ENCODE measurements at regions not wholly inside any gene's neighbourhood (a gene's known extent, or its start where the extent isn't known, plus 50 kb on each side); places are given as distances from the start of the nearest gene placed in this dataset.
"Not testable (repeated sequence)": the region's sequence is repeated elsewhere in the genome, so short reads cannot be mapped to it uniquely, and the experiment has no call there.

DNA sequence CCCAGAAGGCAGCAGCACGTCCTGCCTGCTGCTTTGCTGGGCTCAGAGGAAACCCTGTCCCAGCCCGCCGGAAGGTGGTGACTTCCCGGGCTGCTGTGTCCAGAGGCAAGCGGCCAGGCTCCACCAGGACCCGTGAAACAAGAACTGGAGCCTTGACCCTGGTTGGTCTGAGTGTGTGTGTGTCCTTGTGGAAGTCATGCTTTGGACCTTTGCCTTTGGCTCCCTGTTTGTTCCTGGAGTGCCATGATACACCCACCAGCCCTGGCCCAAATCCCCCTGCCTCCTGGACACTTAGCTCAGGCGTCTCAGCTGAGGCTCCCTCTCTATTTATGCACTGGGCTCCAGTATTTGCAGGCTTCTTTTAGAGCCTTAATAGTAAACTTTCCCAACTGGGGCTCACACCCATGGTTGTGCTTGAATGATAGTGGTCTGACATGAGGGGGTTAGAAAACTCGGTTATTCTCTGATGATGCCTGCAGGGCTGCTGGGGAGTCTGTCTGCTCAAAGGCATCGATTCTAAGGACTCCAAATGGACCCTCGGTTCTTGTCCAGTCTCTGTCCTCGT lies 72.2 kb downstream of the C9orf50 start:
- no peak overlapping the region for H3K27ac ChIP-seq (ENCODE audit: low read length)
- H3K9ac ChIP-seq (ENCODE audit: low read length): no peak overlapping the region
- H3K9me3 ChIP-seq (replicated peaks; ENCODE audit: insufficient read depth, low read length): no peaks in the 10 kb centered on the region
- H3K79me2 ChIP-seq (ENCODE audit: low read length): no peaks in the 10 kb centered on the region
- TF ChIP-seq, protein P1, sequence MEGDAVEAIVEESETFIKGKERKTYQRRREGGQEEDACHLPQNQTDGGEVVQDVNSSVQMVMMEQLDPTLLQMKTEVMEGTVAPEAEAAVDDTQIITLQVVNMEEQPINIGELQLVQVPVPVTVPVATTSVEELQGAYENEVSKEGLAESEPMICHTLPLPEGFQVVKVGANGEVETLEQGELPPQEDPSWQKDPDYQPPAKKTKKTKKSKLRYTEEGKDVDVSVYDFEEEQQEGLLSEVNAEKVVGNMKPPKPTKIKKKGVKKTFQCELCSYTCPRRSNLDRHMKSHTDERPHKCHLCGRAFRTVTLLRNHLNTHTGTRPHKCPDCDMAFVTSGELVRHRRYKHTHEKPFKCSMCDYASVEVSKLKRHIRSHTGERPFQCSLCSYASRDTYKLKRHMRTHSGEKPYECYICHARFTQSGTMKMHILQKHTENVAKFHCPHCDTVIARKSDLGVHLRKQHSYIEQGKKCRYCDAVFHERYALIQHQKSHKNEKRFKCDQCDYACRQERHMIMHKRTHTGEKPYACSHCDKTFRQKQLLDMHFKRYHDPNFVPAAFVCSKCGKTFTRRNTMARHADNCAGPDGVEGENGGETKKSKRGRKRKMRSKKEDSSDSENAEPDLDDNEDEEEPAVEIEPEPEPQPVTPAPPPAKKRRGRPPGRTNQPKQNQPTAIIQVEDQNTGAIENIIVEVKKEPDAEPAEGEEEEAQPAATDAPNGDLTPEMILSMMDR (IDR thresholded peaks at IDR 0.05; ENCODE audit: low read length): no peak
- TF ChIP-seq EZH2phosphoT487 (IDR thresholded peaks at IDR 0.05; ENCODE audit: low read length) (no peak), EZH2 (optimal IDR thresholded peaks at IDR 0.05; ENCODE audit: low read depth, low read length) (no peak)
- H3K27me3 ChIP-seq (replicated peaks; ENCODE audit: insufficient read depth, low read length): peaks cover 62% of the 10 kb centered on the region
- H3K9me2 ChIP-seq (replicated peaks; ENCODE audit: insufficient read depth, low read length): no peaks in the 10 kb centered on the region
- H2AFZ ChIP-seq (ENCODE audit: low read length): no peak overlapping the region
- no peaks in the 10 kb centered on the region for H3F3A ChIP-seq (ENCODE audit: insufficient read depth, low read length)
- no peaks in the 10 kb centered on the region for H3K36me3 ChIP-seq (replicated peaks; ENCODE audit: insufficient read depth, low read length)
- H3K4me2 ChIP-seq (ENCODE audit: low read depth, low read length): no peak overlapping the region
- no peaks in the 10 kb centered on the region for H3K4me1 ChIP-seq (ENCODE audit: low read length)
- no peaks in the 10 kb centered on the region for H4K20me1 ChIP-seq (ENCODE audit: insufficient read depth, low read length)
- H3K4me3 ChIP-seq (ENCODE audit: low read length): no peak overlapping the region
- no peak for DNase-seq

DNA sequence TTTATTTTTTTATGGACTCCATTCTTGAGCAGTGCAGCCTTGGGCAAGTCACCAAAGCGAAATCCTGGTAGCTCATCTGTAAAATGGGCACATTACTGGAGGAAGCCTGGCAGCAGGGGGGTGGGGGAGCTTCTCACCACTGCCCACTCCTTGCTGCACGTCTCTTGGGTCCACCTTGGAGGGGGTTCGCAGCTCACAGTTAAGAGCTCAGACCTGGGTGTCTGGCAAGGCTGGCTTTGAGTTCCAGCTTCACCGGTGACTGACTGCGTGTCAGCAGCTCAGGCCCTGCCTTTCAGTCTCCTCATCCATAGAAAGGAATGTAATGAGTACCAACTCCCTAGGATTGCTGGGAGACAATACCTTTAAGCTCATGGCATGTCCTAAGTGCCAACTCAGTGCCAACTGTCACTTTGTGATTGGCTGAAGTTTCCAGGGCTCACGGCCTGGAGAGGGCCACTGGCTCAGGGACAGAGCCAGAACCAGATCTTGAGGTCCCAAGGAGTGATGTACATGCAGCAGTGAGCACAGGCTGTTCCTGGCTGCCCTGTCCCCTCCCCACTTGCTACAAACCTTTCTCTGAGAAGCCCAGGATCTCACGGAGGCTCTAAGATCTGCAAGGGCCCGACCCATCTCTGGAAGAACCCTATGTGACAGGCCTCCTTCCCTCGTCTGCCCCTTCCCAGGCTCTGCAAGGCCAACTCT lies 72.9 kb downstream of the C9orf50 start:
- no peaks in the 10 kb centered on the region for H3K79me2 ChIP-seq (ENCODE audit: low read length)
- H2AFZ ChIP-seq (ENCODE audit: low read length): no peak overlapping the region
- no peak overlapping the region for H3K4me2 ChIP-seq (ENCODE audit: low read depth, low read length)
- no peaks in the 10 kb centered on the region for H3K36me3 ChIP-seq (replicated peaks; ENCODE audit: insufficient read depth, low read length)
- H3K4me3 ChIP-seq (ENCODE audit: low read length): no peak overlapping the region
- no peaks in the 10 kb centered on the region for H3K9me2 ChIP-seq (replicated peaks; ENCODE audit: insufficient read depth, low read length)
- no peaks in the 10 kb centered on the region for H3F3A ChIP-seq (ENCODE audit: insufficient read depth, low read length)
- no peak for DNase-seq
- H3K9ac ChIP-seq (ENCODE audit: low read length): no peak overlapping the region
- no peaks in the 10 kb centered on the region for H3K4me1 ChIP-seq (ENCODE audit: low read length)
- TF ChIP-seq EZH2 (optimal IDR thresholded peaks at IDR 0.05; ENCODE audit: low read depth, low read length) (no peak), EZH2phosphoT487 (IDR thresholded peaks at IDR 0.05; ENCODE audit: low read length) (no peak)
- TF ChIP-seq, protein P1 (IDR thresholded peaks at IDR 0.05; ENCODE audit: low read length): no peak
- H3K27ac ChIP-seq (ENCODE audit: low read length): no peak overlapping the region
- no peaks in the 10 kb centered on the region for H4K20me1 ChIP-seq (ENCODE audit: insufficient read depth, low read length)
- no peaks in the 10 kb centered on the region for H3K9me3 ChIP-seq (replicated peaks; ENCODE audit: insufficient read depth, low read length)
- peaks cover 66% of the 10 kb centered on the region for H3K27me3 ChIP-seq (replicated peaks; ENCODE audit: insufficient read depth, low read length)

DNA sequence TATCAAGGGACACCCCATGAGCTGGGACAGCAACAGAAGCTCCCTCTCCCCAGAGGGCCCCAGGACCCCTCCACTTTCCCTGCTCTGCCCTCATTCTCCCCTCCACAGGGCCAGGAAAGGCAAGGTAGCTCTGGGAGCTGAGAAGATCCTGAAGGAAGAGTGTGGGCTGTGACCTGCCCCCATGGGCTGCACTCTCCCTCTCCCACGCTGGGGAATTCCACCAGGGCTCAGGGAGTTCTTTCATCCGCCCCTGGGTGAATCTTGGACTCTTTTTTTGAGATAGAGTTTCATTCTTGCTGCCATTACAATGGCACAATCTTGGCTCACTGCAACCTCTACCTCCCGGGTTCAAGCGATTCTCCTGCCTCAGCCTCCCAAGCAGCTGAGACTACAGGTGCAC lies 73.8 kb downstream of the C9orf50 start:
- Histone ChIP-seq H3K27ac (ENCODE audit: low read length) (no peak overlapping the region), H3K79me2 (ENCODE audit: low read length) (no peaks in the 10 kb centered on the region), H3K4me1 (ENCODE audit: low read length) (no peaks in the 10 kb centered on the region), H3K4me2 (ENCODE audit: low read depth, low read length) (no peak overlapping the region), H4K20me1 (ENCODE audit: insufficient read depth, low read length) (no peaks in the 10 kb centered on the region), H3K27me3 (replicated peaks; ENCODE audit: insufficient read depth, low read length) (peaks cover 70% of the 10 kb centered on the region), H3K9me3 (replicated peaks; ENCODE audit: insufficient read depth, low read length) (no peaks in the 10 kb centered on the region), H2AFZ (ENCODE audit: low read length) (no peak overlapping the region), H3F3A (ENCODE audit: insufficient read depth, low read length) (no peaks in the 10 kb centered on the region), H3K36me3 (replicated peaks; ENCODE audit: insufficient read depth, low read length) (no peaks in the 10 kb centered on the region), H3K4me3 (ENCODE audit: low read length) (no peak overlapping the region), H3K9ac (ENCODE audit: low read length) (no peak overlapping the region), H3K9me2 (replicated peaks; ENCODE audit: insufficient read depth, low read length) (no peaks in the 10 kb centered on the region)
- TF ChIP-seq EZH2phosphoT487 (IDR thresholded peaks at IDR 0.05; ENCODE audit: low read length) (no peak), EZH2 (optimal IDR thresholded peaks at IDR 0.05; ENCODE audit: low read depth, low read length) (no peak)
- TF ChIP-seq, protein P1 (IDR thresholded peaks at IDR 0.05; ENCODE audit: low read length): no peak
- DNase-seq: no peak

DNA sequence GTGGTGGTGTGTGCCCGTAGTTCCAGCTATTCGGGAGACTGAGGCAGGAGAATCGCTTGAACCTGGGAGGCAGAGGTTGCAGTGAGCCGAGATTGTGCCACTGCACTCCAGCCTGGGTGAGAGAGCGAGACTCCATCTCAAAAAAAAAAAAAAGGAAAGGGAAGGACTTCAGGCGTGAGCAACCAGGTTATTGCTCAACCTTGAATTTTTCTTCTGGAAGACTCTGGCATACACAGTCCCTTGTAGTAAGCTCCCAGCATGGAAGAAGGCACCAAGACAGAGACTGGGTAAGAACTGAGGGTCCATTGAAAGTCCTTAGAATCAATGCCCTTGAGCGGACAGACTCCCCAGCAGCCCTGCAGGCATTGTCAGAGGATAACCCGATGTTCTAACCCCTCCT lies 75.0 kb downstream of the C9orf50 start:
- not testable (repeated sequence) for H3K4me2 ChIP-seq (ENCODE audit: low read depth, low read length); H3K79me2 ChIP-seq (ENCODE audit: low read length); H2AFZ ChIP-seq (ENCODE audit: low read length); H3K9me2 ChIP-seq (replicated peaks; ENCODE audit: insufficient read depth, low read length); H3K4me3 ChIP-seq (ENCODE audit: low read length); H3K4me1 ChIP-seq (ENCODE audit: low read length); H3K9ac ChIP-seq (ENCODE audit: low read length); H3F3A ChIP-seq (ENCODE audit: insufficient read depth, low read length); H3K9me3 ChIP-seq (replicated peaks; ENCODE audit: insufficient read depth, low read length); H4K20me1 ChIP-seq (ENCODE audit: insufficient read depth, low read length); H3K27ac ChIP-seq (ENCODE audit: low read length); H3K36me3 ChIP-seq (replicated peaks; ENCODE audit: insufficient read depth, low read length); DNase-seq
- peaks cover 76% of the 10 kb centered on the region for H3K27me3 ChIP-seq (replicated peaks; ENCODE audit: insufficient read depth, low read length)

Data from MM.1S (cell line).